ENCODE measurements at regions not wholly inside any gene's neighbourhood (a gene's known extent, or its start where the extent isn't known, plus 50 kb on each side); places are given as distances from the start of the nearest gene placed in this dataset.

DNA sequence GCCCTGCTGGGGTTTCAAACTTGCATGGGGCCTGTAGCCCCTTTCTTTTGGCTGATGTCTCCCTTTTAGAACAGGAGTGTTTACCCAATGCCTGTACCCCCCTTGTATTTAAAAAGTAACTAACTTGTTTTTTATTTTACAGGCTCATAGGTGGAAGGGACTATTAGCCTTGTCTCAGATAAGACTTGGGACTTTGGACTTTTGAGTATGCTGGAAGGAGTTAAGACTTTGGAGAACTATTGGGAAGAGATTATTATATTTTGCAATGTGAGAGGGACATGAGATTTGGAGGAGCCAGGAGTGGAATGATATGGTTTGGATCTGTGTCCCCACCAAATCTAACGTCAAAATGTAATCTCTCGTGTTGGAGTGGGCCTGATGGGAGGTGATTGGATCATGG lies 314.9 kb upstream of the SP8 start:
- Mint-ChIP-seq H3K27me3 (ENCODE audit: low read depth) (no peaks in the 10 kb centered on the region), H3K9me3 (no peaks in the 10 kb centered on the region), H3K36me3 (no peaks in the 10 kb centered on the region), H3K4me1 (peaks cover 2% of the 10 kb centered on the region; the same call in 1 of the 2 replicates), H3K4me3 (no peak overlapping the region), H3K27ac (no peak overlapping the region)
- ATAC-seq (no peak), DNase-seq (ENCODE audit: low spot score) (no peak)
- TF ChIP-seq, protein P1, sequence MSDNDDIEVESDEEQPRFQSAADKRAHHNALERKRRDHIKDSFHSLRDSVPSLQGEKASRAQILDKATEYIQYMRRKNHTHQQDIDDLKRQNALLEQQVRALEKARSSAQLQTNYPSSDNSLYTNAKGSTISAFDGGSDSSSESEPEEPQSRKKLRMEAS (CRISPR knock-in tag; IDR thresholded peaks at IDR 0.05) = no peak
- TF ChIP-seq SMAD3 (CRISPR knock-in tag; IDR thresholded peaks at IDR 0.05; ENCODE audit: borderline replicate concordance) = no peak
- no peak for TF ChIP-seq GABPB1 (CRISPR knock-in tag; IDR thresholded peaks at IDR 0.05)
- TF ChIP-seq, protein P2, sequence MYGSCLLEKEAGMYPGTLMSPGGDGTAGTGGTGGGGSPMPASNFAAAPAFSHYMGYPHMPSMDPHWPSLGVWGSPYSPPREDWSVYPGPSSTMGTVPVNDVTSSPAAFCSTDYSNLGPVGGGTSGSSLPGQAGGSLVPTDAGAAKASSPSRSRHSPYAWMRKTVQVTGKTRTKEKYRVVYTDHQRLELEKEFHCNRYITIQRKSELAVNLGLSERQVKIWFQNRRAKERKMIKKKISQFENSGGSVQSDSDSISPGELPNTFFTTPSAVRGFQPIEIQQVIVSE (CRISPR knock-in tag; IDR thresholded peaks at IDR 0.05; ENCODE audit: borderline replicate concordance) = no peak
- TF ChIP-seq, protein P3, sequence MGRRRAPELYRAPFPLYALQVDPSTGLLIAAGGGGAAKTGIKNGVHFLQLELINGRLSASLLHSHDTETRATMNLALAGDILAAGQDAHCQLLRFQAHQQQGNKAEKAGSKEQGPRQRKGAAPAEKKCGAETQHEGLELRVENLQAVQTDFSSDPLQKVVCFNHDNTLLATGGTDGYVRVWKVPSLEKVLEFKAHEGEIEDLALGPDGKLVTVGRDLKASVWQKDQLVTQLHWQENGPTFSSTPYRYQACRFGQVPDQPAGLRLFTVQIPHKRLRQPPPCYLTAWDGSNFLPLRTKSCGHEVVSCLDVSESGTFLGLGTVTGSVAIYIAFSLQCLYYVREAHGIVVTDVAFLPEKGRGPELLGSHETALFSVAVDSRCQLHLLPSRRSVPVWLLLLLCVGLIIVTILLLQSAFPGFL (CRISPR knock-in tag; IDR thresholded peaks at IDR 0.05; ENCODE audit: borderline replicate concordance) = no peak
- TF ChIP-seq, protein P4, sequence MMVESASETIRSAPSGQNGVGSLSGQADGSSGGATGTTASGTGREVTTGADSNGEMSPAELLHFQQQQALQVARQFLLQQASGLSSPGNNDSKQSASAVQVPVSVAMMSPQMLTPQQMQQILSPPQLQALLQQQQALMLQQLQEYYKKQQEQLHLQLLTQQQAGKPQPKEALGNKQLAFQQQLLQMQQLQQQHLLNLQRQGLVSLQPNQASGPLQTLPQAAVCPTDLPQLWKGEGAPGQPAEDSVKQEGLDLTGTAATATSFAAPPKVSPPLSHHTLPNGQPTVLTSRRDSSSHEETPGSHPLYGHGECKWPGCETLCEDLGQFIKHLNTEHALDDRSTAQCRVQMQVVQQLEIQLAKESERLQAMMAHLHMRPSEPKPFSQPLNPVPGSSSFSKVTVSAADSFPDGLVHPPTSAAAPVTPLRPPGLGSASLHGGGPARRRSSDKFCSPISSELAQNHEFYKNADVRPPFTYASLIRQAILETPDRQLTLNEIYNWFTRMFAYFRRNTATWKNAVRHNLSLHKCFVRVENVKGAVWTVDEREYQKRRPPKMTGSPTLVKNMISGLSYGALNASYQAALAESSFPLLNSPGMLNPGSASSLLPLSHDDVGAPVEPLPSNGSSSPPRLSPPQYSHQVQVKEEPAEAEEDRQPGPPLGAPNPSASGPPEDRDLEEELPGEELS (CRISPR knock-in tag; IDR thresholded peaks at IDR 0.05) = no peak
- CTCF ChIA-PET = no interaction called here
- POLR2A ChIA-PET = no interaction called here

DNA sequence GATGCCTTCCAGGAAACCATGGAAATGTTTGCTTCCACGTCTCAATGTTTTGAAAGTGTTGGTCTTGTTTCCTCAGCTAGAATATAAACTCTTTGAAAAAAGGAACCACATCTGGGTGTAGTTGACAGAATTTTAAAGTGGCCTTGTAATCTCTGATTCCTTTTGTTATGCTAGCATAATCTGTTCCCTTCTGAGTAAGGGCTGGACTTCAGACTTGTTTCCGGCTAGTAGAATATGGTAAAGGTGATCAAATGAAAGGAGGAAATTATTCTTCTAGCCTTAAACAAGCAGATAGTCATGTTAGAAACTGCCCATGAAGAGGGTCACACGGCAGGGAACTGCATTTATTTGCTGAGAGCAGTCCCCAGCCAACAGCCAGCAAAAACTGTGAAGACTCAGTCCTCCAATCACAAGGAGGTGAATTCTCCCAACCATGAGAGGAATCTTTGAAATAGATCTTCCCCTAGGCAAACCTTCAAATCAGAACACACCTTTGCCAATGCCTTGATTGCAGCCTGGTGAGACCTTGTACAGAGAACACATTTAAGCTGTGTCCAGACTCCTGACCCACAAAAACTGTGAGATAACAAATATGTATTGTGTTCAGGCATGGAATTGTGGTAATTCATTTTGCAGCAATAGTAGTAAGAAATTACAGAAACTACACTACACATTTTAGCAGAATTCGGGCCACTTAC lies 316.9 kb upstream of the SP8 start:
- POLR2A ChIA-PET = no interaction called here
- no peak for DNase-seq (ENCODE audit: low spot score)
- no peak overlapping the region for H3K4me3 Mint-ChIP-seq
- CTCF ChIA-PET = no interaction called here
- no peaks in the 10 kb centered on the region for H3K9me3 Mint-ChIP-seq
- no peak for ATAC-seq
- H3K27me3 Mint-ChIP-seq (ENCODE audit: low read depth) = no peaks in the 10 kb centered on the region
- H3K36me3 Mint-ChIP-seq = no peaks in the 10 kb centered on the region
- H3K4me1 Mint-ChIP-seq = peaks cover 2% of the 10 kb centered on the region
- H3K27ac Mint-ChIP-seq = no peak overlapping the region
- TF ChIP-seq NFE2L1 (CRISPR knock-in tag; IDR thresholded peaks at IDR 0.05) (no peak), NFATC4 (CRISPR knock-in tag; IDR thresholded peaks at IDR 0.05) (no peak), TP53 (CRISPR knock-in tag; IDR thresholded peaks at IDR 0.05) (no peak), FOXP1 (CRISPR knock-in tag; IDR thresholded peaks at IDR 0.05; ENCODE audit: borderline replicate concordance) (no peak), JAZF1 (CRISPR knock-in tag; IDR thresholded peaks at IDR 0.05) (no peak), PRRX2 (CRISPR knock-in tag; IDR thresholded peaks at IDR 0.05) (no peak), EMX1 (CRISPR knock-in tag; IDR thresholded peaks at IDR 0.05) (no peak), ETV6 (CRISPR knock-in tag; IDR thresholded peaks at IDR 0.05) (no peak), GTF2I (CRISPR knock-in tag; conservative IDR thresholded peaks at IDR 0.05) (no peak), ESRRA (CRISPR knock-in tag; IDR thresholded peaks at IDR 0.05; ENCODE audit: borderline replicate concordance) (no peak)
- TF ChIP-seq, protein P5, sequence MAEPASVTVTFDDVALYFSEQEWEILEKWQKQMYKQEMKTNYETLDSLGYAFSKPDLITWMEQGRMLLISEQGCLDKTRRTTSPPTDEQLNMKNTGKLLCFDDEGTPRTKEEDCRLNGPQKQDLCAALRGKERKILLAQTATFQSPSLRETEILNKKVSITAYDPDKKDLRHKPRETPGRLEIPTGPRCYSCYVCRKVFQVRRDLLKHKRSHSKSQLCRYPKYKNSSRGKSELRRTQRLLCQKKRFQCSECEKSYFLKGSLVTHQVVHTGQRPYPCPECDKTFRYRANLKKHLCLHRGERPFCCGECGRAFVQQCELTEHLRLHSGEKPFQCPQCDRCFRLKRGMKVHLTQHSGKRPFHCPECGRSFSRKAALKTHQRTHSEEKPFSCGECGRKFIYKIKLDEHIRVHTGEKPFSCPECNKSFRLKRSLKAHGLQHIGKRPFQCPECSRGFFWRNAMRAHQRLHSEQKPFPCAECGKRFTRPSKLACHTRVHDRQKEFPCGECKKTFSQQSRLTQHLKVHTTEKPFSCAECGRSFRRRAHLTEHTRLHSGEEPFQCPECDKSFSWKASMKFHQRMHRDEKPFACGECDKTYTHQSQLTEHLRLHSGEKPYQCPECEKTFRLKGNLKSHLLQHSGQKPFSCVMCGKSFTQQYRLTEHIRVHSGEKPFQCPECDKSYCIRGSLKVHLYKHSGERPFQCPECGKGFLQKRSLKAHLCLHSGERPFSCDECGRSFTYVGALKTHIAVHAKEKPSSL (CRISPR knock-in tag; conservative IDR thresholded peaks at IDR 0.05) = no peak
- TF ChIP-seq, protein P6, sequence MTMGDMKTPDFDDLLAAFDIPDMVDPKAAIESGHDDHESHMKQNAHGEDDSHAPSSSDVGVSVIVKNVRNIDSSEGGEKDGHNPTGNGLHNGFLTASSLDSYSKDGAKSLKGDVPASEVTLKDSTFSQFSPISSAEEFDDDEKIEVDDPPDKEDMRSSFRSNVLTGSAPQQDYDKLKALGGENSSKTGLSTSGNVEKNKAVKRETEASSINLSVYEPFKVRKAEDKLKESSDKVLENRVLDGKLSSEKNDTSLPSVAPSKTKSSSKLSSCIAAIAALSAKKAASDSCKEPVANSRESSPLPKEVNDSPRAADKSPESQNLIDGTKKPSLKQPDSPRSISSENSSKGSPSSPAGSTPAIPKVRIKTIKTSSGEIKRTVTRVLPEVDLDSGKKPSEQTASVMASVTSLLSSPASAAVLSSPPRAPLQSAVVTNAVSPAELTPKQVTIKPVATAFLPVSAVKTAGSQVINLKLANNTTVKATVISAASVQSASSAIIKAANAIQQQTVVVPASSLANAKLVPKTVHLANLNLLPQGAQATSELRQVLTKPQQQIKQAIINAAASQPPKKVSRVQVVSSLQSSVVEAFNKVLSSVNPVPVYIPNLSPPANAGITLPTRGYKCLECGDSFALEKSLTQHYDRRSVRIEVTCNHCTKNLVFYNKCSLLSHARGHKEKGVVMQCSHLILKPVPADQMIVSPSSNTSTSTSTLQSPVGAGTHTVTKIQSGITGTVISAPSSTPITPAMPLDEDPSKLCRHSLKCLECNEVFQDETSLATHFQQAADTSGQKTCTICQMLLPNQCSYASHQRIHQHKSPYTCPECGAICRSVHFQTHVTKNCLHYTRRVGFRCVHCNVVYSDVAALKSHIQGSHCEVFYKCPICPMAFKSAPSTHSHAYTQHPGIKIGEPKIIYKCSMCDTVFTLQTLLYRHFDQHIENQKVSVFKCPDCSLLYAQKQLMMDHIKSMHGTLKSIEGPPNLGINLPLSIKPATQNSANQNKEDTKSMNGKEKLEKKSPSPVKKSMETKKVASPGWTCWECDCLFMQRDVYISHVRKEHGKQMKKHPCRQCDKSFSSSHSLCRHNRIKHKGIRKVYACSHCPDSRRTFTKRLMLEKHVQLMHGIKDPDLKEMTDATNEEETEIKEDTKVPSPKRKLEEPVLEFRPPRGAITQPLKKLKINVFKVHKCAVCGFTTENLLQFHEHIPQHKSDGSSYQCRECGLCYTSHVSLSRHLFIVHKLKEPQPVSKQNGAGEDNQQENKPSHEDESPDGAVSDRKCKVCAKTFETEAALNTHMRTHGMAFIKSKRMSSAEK (CRISPR knock-in tag; IDR thresholded peaks at IDR 0.05; ENCODE audit: borderline replicate concordance) = no peak
- TF ChIP-seq, protein P7, sequence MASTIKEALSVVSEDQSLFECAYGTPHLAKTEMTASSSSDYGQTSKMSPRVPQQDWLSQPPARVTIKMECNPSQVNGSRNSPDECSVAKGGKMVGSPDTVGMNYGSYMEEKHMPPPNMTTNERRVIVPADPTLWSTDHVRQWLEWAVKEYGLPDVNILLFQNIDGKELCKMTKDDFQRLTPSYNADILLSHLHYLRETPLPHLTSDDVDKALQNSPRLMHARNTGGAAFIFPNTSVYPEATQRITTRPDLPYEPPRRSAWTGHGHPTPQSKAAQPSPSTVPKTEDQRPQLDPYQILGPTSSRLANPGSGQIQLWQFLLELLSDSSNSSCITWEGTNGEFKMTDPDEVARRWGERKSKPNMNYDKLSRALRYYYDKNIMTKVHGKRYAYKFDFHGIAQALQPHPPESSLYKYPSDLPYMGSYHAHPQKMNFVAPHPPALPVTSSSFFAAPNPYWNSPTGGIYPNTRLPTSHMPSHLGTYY (CRISPR knock-in tag; IDR thresholded peaks at IDR 0.05) = no peak
- TF ChIP-seq, protein P8, sequence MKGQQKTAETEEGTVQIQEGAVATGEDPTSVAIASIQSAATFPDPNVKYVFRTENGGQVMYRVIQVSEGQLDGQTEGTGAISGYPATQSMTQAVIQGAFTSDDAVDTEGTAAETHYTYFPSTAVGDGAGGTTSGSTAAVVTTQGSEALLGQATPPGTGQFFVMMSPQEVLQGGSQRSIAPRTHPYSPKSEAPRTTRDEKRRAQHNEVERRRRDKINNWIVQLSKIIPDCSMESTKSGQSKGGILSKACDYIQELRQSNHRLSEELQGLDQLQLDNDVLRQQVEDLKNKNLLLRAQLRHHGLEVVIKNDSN (CRISPR knock-in tag; IDR thresholded peaks at IDR 0.05) = no peak
- TF ChIP-seq, protein P9, sequence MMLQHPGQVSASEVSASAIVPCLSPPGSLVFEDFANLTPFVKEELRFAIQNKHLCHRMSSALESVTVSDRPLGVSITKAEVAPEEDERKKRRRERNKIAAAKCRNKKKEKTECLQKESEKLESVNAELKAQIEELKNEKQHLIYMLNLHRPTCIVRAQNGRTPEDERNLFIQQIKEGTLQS (CRISPR knock-in tag; conservative IDR thresholded peaks at IDR 0.05) = no peak
